Sigmoid colon (tissue), 3 donors: ENCODE measurements at regions not wholly inside any gene's neighbourhood (a gene's known extent, or its start where the extent isn't known, plus 50 kb on each side); places are given as distances from the start of the nearest gene placed in this dataset.

Source experiments
- CTCF ChIP-seq, 4 experiments: fragments of 450-650 bp in 3 of 4; fragments of 200-600 bp in 1 of 4; IDR thresholded peaks; one replicate each; pipeline ENCODE4 v1.5.1; 2016 to 2019; ENCODE audit warnings: antibody characterized with exemption in 4 of 4, mild to moderate bottlenecking in 3 of 4, moderate library complexity in 2 of 4
- POLR2A ChIP-seq, 2 donors: fragments of 450-650 bp; IDR thresholded peaks; one replicate each; pipeline ENCODE4 v1.6.1; 2016; ENCODE audit warnings: antibody characterized with exemption in 2 of 2, mild to moderate bottlenecking in 2 of 2, moderate library complexity in 2 of 2

DNA sequence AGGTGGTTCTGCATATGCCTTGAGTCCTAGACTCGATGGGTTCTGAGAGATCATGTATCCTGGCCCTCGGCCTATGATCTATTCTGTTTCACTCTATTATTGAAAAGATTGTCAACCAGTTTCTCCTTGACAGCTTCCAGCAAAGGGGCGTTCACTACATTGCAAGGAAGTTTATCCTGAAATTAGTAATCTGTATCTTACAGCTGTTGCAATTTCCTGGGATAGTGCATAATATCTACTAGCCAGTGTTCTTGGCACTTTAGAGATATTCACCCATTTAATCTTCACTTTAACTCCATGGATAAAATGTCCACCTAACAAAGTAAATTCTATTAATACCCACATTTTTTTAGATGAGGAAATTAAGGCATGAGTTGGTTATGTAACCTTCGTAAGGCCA is 203.6 kb downstream of the TGFB2 start:
- TF ChIP-seq CTCF (IDR thresholded peaks at IDR 0.05), result no peak
- TF ChIP-seq POLR2A (IDR thresholded peaks at IDR 0.05), result no peak
